ENCODE measurements at regions not wholly inside any gene's neighbourhood (a gene's known extent, or its start where the extent isn't known, plus 50 kb on each side); places are given as distances from the start of the nearest gene placed in this dataset.

DNA sequence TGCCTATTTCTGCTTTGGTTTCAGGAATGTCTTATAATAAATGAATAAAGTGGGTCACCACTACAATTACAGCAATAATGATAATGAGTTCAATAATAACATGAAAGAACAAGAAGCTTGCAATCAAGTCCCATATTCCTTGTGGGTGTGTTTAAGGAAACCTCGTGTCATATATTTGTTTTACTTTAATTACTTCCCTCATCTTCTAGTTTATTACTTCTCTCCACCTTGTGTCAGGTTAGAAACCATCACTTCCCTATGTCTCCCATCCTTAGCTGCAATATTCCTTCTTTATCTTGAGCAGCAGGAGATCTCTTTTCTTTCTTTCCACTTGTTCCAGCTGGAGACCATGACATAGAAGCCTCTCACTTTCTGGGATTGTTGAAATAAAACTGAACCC lies 384.0 kb upstream of the TMEM132C start:
- TF ChIP-seq, protein P1, sequence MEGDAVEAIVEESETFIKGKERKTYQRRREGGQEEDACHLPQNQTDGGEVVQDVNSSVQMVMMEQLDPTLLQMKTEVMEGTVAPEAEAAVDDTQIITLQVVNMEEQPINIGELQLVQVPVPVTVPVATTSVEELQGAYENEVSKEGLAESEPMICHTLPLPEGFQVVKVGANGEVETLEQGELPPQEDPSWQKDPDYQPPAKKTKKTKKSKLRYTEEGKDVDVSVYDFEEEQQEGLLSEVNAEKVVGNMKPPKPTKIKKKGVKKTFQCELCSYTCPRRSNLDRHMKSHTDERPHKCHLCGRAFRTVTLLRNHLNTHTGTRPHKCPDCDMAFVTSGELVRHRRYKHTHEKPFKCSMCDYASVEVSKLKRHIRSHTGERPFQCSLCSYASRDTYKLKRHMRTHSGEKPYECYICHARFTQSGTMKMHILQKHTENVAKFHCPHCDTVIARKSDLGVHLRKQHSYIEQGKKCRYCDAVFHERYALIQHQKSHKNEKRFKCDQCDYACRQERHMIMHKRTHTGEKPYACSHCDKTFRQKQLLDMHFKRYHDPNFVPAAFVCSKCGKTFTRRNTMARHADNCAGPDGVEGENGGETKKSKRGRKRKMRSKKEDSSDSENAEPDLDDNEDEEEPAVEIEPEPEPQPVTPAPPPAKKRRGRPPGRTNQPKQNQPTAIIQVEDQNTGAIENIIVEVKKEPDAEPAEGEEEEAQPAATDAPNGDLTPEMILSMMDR (IDR thresholded peaks at IDR 0.05), result no peak
- TF ChIP-seq EZH2 (IDR thresholded peaks at IDR 0.05; ENCODE audit: borderline replicate concordance, insufficient read depth, low read depth, low read length, poor library complexity, severe bottlenecking), result no peak

Data from B cell (primary cell).